ENCODE measurements at regions not wholly inside any gene's neighbourhood (a gene's known extent, or its start where the extent isn't known, plus 50 kb on each side); places are given as distances from the start of the nearest gene placed in this dataset.

DNA sequence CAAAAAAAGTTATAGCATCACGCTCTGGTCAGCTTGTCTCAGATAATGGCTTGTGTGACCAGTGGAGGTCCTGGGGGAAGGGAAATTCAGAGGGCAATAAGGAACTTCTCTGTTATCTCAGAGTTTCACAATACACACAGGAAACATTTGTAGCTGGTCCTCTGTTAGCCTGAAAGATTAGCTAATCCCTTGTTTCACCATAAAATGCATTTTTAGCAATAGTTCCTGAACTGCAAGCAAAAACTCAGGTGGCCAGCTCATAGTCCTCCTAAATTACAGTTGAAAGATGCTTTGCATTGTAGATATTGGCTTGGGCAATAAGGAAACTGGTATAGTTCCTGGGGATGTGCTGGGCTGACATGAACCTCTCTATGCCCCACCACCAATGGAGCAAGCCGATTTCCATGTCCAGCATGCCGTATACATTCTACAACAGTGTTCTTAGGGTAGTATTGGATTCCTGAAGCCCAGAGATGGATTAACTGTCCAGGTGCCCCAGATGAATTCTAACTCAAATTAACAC is 141.5 kb upstream of the TBL1XR1 start:
- TF ChIP-seq, protein P1, sequence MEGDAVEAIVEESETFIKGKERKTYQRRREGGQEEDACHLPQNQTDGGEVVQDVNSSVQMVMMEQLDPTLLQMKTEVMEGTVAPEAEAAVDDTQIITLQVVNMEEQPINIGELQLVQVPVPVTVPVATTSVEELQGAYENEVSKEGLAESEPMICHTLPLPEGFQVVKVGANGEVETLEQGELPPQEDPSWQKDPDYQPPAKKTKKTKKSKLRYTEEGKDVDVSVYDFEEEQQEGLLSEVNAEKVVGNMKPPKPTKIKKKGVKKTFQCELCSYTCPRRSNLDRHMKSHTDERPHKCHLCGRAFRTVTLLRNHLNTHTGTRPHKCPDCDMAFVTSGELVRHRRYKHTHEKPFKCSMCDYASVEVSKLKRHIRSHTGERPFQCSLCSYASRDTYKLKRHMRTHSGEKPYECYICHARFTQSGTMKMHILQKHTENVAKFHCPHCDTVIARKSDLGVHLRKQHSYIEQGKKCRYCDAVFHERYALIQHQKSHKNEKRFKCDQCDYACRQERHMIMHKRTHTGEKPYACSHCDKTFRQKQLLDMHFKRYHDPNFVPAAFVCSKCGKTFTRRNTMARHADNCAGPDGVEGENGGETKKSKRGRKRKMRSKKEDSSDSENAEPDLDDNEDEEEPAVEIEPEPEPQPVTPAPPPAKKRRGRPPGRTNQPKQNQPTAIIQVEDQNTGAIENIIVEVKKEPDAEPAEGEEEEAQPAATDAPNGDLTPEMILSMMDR (conservative IDR thresholded peaks at IDR 0.05; ENCODE audit: low read depth, low read length), result no peak
- no peak for TF ChIP-seq EZH2 (IDR thresholded peaks at IDR 0.05; ENCODE audit: borderline replicate concordance, low read depth, low read length, poor library complexity, severe bottlenecking)

Measured in A673 (cell line).